Mesenchymal stem cell (in vitro differentiated cells and primary cell): ENCODE measurements at regions not wholly inside any gene's neighbourhood (a gene's known extent, or its start where the extent isn't known, plus 50 kb on each side); places are given as distances from the start of the nearest gene placed in this dataset.
A peak's percentile ranks its signal among the peaks of the same experiment; 100 is the strongest.

Source experiments
- DNase-seq: peaks from one replicate; pipeline ENCODE4 v3.0.0-alpha.2; 2013
- H2AFZ ChIP-seq: one replicate; pipeline ENCODE4 v1.6.1; 2013; ENCODE audit warnings: low read depth, mild to moderate bottlenecking, control low read depth, inconsistent platforms, low read length, moderate library complexity
- H2AK5ac ChIP-seq: 2 replicates; pipeline ENCODE4 v1.6.1; 2013; ENCODE audit warnings: low read length, moderate library complexity, mild to moderate bottlenecking, inconsistent platforms; ENCODE audit not compliant: severe bottlenecking
- H2BK120ac ChIP-seq: one replicate; pipeline ENCODE4 v1.6.1; 2013; ENCODE audit warnings: low read depth, mild to moderate bottlenecking, inconsistent platforms, low read length, moderate library complexity
- H2BK12ac ChIP-seq, 2 experiments: one replicate each; pipeline ENCODE4 v1.6.1; 2013; ENCODE audit warnings: inconsistent platforms in 2 of 2, low read length in 2 of 2, mild to moderate bottlenecking in 2 of 2, moderate library complexity in 2 of 2, control low read depth in 1 of 2
- H2BK15ac ChIP-seq: one replicate; pipeline ENCODE4 v1.6.1; 2013; ENCODE audit warnings: mild to moderate bottlenecking, low read depth, inconsistent platforms; ENCODE audit not compliant: poor library complexity, severe bottlenecking
- H2BK5ac ChIP-seq: 2 replicates; pipeline ENCODE4 v1.6.1; 2013; ENCODE audit warnings: low read depth, mild to moderate bottlenecking, low read length, control low read depth, inconsistent platforms; ENCODE audit not compliant: poor library complexity, severe bottlenecking
- H3K14ac ChIP-seq, 2 experiments: one replicate each; pipeline ENCODE4 v1.6.1; 2013; ENCODE audit warnings: inconsistent platforms in 2 of 2, low read length in 2 of 2, control low read depth in 1 of 2, mild to moderate bottlenecking in 1 of 2, moderate library complexity in 1 of 2
- H3K18ac ChIP-seq, 2 experiments: one replicate each; pipeline ENCODE4 v1.6.1; 2013; ENCODE audit warnings: inconsistent platforms in 2 of 2, low read length in 2 of 2, control low read depth in 1 of 2, low read depth in 1 of 2, mild to moderate bottlenecking in 1 of 2
- H3K23ac ChIP-seq, 2 experiments: one replicate each; pipeline ENCODE4 v1.6.1; 2013; ENCODE audit warnings: inconsistent platforms in 2 of 2, low read length in 2 of 2, mild to moderate bottlenecking in 2 of 2, moderate library complexity in 2 of 2, control low read depth in 1 of 2
- H3K27ac ChIP-seq: 2 replicates; pipeline ENCODE4 v1.5.1; 2013; ENCODE audit warnings: mild to moderate bottlenecking, moderate library complexity, low read length, control low read depth, inconsistent platforms; ENCODE audit not compliant: poor library complexity, severe bottlenecking
- H3K27me3 ChIP-seq, 2 experiments: 2 replicates each; pipeline versions ENCODE4 v1.6.1 to v1.7.0; 2013; ENCODE audit warnings: low read length in 2 of 2, mild to moderate bottlenecking in 2 of 2, moderate library complexity in 2 of 2, control low read depth in 1 of 2, inconsistent platforms in 1 of 2; ENCODE audit not compliant: control insufficient read depth in 1 of 2, insufficient read depth in 1 of 2
- H3K36me3 ChIP-seq, 2 experiments: 2 replicates each; pipeline versions ENCODE4 v1.6.1 to v1.7.0; 2013; ENCODE audit warnings: low read length in 2 of 2, control low read depth in 1 of 2, inconsistent platforms in 1 of 2, low read depth in 1 of 2, mild to moderate bottlenecking in 1 of 2; ENCODE audit not compliant: insufficient read depth in 2 of 2, control insufficient read depth in 1 of 2
- H3K4ac ChIP-seq, 2 experiments: one replicate each; pipeline ENCODE4 v1.6.1; 2013; ENCODE audit warnings: inconsistent platforms in 2 of 2, low read length in 2 of 2, mild to moderate bottlenecking in 2 of 2, moderate library complexity in 2 of 2, control low read depth in 1 of 2, low read depth in 1 of 2
- H3K4me1 ChIP-seq: 2 replicates; pipeline ENCODE4 v1.6.1; 2013; ENCODE audit warnings: low read depth, low read length, control low read depth; ENCODE audit not compliant: control insufficient read depth, insufficient read depth
- H3K4me2 ChIP-seq: 2 replicates; pipeline ENCODE4 v1.6.1; 2013; ENCODE audit warnings: low read length, mild to moderate bottlenecking, inconsistent platforms; ENCODE audit not compliant: poor library complexity, severe bottlenecking
- H3K4me3 ChIP-seq, 2 experiments: 2 replicates each; pipeline versions ENCODE4 v1.5.1 to v1.7.0; 2013; ENCODE audit warnings: low read length in 2 of 2, mild to moderate bottlenecking in 2 of 2, control low read depth in 1 of 2, low read depth in 1 of 2; ENCODE audit not compliant: insufficient read depth in 1 of 2
- H3K79me1 ChIP-seq: replicated peaks from 2 replicates; pipeline ENCODE4 v1.6.1; 2013; ENCODE audit warnings: mild to moderate bottlenecking, control low read depth, low read length, inconsistent platforms; ENCODE audit not compliant: poor library complexity, severe bottlenecking
- H3K9ac ChIP-seq: 2 replicates; pipeline ENCODE4 v1.7.0; 2013; ENCODE audit warnings: mild to moderate bottlenecking, low read length, moderate library complexity
- H3K9me3 ChIP-seq: 2 replicates; pipeline ENCODE4 v1.7.0; 2013; ENCODE audit warnings: mild to moderate bottlenecking, low read length; ENCODE audit not compliant: control insufficient read depth
- H4K8ac ChIP-seq: one replicate; pipeline ENCODE4 v1.6.1; 2013; ENCODE audit warnings: inconsistent platforms, mild to moderate bottlenecking, low read length, moderate library complexity
- H4K91ac ChIP-seq: one replicate; pipeline ENCODE4 v1.6.1; 2013; ENCODE audit warnings: mild to moderate bottlenecking, low read length, inconsistent platforms
- WGBS: methylation state at CpG from one replicate; pipeline ENCODE4 v1.1.7; 2013; ENCODE audit warnings: mixed read lengths; 5-methylcytosine and 5-hydroxymethylcytosine counted together

DNA sequence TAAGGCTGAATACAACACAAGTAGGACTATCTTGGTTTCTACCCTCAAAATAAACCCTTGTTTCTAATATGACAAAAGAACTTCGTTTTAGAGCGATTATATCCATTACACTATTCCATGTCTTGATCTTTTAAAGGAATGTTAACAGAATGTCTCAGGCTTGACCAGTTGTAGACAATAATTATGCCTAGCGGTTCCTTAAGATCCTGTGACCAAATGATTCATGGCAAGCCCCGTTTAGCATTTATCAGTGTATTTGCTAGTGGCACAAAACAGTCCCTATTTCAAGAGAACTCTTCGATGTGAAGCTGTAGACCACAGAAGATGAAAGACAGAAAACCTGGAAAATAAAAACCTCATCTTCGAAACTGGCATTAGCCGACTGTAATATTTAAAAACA is 200.9 kb upstream of the SOX9 start:
- H2BK5ac ChIP-seq, result no peak overlapping the region
- no peak overlapping the region for H3K9ac ChIP-seq
- H3K4me1 ChIP-seq, result no peaks in the 10 kb centered on the region
- H2BK12ac ChIP-seq, result no peak overlapping the region
- H3K36me3 ChIP-seq, result no peaks in the 10 kb centered on the region
- no peak overlapping the region for H3K14ac ChIP-seq
- no peak overlapping the region for H3K27ac ChIP-seq
- no peak overlapping the region for H4K91ac ChIP-seq
- H3K4ac ChIP-seq, result no peak overlapping the region
- H2BK15ac ChIP-seq, result no peak overlapping the region
- no peak overlapping the region for H4K8ac ChIP-seq
- H3K79me1 ChIP-seq, result no peaks in the 10 kb centered on the region
- H3K18ac ChIP-seq, result no peak overlapping the region
- H2AK5ac ChIP-seq, result no peak overlapping the region
- no peak overlapping the region for H3K23ac ChIP-seq
- WGBS, result 95% methylated on average over 5 of the region's 7 CpGs
- no peak overlapping the region for H2BK120ac ChIP-seq
- H3K4me2 ChIP-seq, result no peak overlapping the region
- H3K9me3 ChIP-seq, result no peaks in the 10 kb centered on the region
- no peak for DNase-seq
- H3K27me3 ChIP-seq, result no peaks in the 10 kb centered on the region
- no peak overlapping the region for H2AFZ ChIP-seq
- no peak overlapping the region for H3K4me3 ChIP-seq

DNA sequence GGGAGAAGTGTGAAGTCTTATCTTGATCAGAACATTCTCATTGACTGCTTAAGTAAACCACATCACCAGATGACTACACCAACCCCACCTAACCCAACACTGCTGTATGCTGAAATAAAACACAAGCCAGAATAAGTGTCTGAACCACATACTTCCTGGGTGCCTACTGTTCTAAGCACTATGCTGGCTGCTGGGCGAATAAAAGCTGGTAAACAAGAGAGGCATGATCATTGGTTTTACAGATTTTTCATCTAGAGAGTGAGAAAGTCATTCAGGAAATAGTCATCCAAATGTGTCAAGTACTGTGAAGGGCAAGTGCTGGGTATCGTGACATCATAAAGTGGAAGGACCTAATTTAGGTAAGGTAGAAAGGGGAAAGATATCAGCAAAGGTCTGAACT is 199.0 kb upstream of the SOX9 start:
- no peaks in the 10 kb centered on the region for H3K4me1 ChIP-seq
- H3K23ac ChIP-seq, result no peak overlapping the region
- peak overlapping the region; percentile 84 for H3K27ac ChIP-seq
- no peak overlapping the region for H2BK120ac ChIP-seq
- 78% methylated on average over 2 of the region's 2 CpGs for WGBS
- DNase-seq, result peak; percentile 3
- H4K91ac ChIP-seq, result peak overlapping the region; percentile 34
- peak overlapping the region in 1 of 2 experiments; percentile 56 for H3K4ac ChIP-seq
- H3K9ac ChIP-seq, result no peak overlapping the region
- no peaks in the 10 kb centered on the region for H3K27me3 ChIP-seq
- H2BK5ac ChIP-seq, result no peak overlapping the region
- peak overlapping the region in 1 of 2 experiments; percentile 79 for H3K18ac ChIP-seq
- H3K14ac ChIP-seq, result no peak overlapping the region
- H3K79me1 ChIP-seq, result no peaks in the 10 kb centered on the region
- H2AFZ ChIP-seq, result no peak overlapping the region
- H2BK12ac ChIP-seq, result peak overlapping the region; percentile 49 to 80
- H3K9me3 ChIP-seq, result no peaks in the 10 kb centered on the region
- peak overlapping the region; percentile 61 for H2AK5ac ChIP-seq
- H2BK15ac ChIP-seq, result no peak overlapping the region
- H4K8ac ChIP-seq, result no peak overlapping the region
- H3K36me3 ChIP-seq, result no peaks in the 10 kb centered on the region
- H3K4me3 ChIP-seq, result no peak overlapping the region
- H3K4me2 ChIP-seq, result no peak overlapping the region

DNA sequence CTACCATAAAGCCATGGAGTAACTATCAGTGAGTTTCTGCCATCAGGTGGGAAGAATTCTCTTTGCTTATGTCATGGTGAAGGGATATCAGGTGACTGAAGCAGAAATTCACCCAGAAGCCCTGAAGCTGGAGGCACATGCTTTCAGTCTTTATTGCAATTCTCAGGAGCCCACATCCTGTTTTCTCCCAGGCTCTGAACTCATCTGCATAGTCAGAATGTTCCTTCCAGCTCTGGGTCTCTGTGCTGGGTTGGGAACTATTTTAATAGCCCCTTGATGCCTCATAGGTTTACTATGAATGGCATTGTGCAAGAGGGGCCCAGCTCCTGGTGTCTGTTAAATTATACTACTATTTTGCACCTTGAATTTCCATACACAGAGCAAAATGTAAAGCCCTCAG is 198.4 kb upstream of the SOX9 start:
- Histone ChIP-seq H3K4me2 (no peak overlapping the region), H2BK12ac (no peak overlapping the region), H2AFZ (no peak overlapping the region), H3K79me1 (no peaks in the 10 kb centered on the region), H3K9me3 (no peaks in the 10 kb centered on the region), H3K4me3 (no peak overlapping the region), H3K36me3 (no peaks in the 10 kb centered on the region), H2BK15ac (no peak overlapping the region), H3K14ac (no peak overlapping the region), H3K18ac (no peak overlapping the region), H3K23ac (no peak overlapping the region), H4K91ac (no peak overlapping the region), H2AK5ac (no peak overlapping the region), H3K27me3 (no peaks in the 10 kb centered on the region), H2BK120ac (peak overlapping the region; percentile 77), H3K4ac (no peak overlapping the region), H3K9ac (no peak overlapping the region), H3K27ac (peak overlapping the region; percentile 84), H4K8ac (no peak overlapping the region), H3K4me1 (no peaks in the 10 kb centered on the region), H2BK5ac (no peak overlapping the region)
- peak; percentile 77 for DNase-seq

DNA sequence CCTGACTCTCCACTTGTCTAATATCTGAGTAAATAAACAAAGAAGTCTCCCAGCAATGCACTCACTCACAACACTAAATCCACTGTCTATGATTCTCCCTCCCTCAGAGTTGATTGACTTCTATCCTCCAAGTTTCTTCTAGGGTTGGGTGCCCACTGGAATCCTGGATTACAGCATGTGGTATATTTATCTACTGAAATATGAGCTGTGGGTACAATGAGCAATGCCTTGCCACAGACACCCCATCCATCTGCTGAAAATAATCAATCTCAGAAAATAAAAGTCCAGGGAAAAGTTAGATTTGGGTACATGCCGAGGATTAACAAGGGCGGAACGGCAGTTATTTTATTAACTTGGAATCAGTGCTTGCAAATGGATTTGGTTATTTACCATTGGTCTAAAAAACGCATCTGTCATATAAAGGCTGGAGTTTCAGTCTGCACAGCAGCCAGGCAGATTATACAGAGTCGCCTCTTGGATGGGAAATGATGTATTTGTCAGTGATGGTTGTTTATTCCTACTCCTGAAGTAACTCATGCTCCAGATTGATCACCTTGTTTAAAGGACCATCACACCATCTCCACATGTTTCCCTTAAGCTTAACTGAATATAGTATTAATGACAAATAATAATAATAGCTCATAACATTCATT is 193.9 kb upstream of the SOX9 start:
- no peak overlapping the region for H4K8ac ChIP-seq
- peak overlapping the region; percentile 54 for H3K27ac ChIP-seq
- H2BK15ac ChIP-seq, result no peak overlapping the region
- no peak overlapping the region for H2BK120ac ChIP-seq
- no peak overlapping the region for H2BK5ac ChIP-seq
- no peaks in the 10 kb centered on the region for H3K9me3 ChIP-seq
- H3K79me1 ChIP-seq, result no peaks in the 10 kb centered on the region
- H3K4me1 ChIP-seq, result no peaks in the 10 kb centered on the region
- no peak overlapping the region for H2AK5ac ChIP-seq
- no peak overlapping the region for H3K9ac ChIP-seq
- no peak overlapping the region for H3K14ac ChIP-seq
- no peaks in the 10 kb centered on the region for H3K27me3 ChIP-seq
- H3K36me3 ChIP-seq, result no peaks in the 10 kb centered on the region
- H3K18ac ChIP-seq, result no peak overlapping the region
- no peak overlapping the region for H3K4ac ChIP-seq
- no peak overlapping the region for H3K4me3 ChIP-seq
- no peak overlapping the region for H2AFZ ChIP-seq
- H3K4me2 ChIP-seq, result no peak overlapping the region
- WGBS, result 89% methylated on average over 4 of the region's 5 CpGs
- H4K91ac ChIP-seq, result no peak overlapping the region
- H3K23ac ChIP-seq, result no peak overlapping the region
- DNase-seq, result no peak
- H2BK12ac ChIP-seq, result no peak overlapping the region
